IMR-90 (cell line): ENCODE measurements at regions not wholly inside any gene's neighbourhood (a gene's known extent, or its start where the extent isn't known, plus 50 kb on each side); places are given as distances from the start of the nearest gene placed in this dataset.

ENCODE experiments used
- ATAC-seq: fragments of 200-7000 bp; cut with Tn5 transposase; 2 replicates; pipeline ENCODE4 v1.9.1; 2020; ENCODE audit warnings: low read depth, mild to moderate bottlenecking, moderate library complexity
- BruUV-seq: library from RNA; stranded (reverse); fragments of 400-500 nt; replicated peaks from 2 replicates; lab custom pipeline; 2021; lab: Mats Ljungman, UMichigan
- CTCF ChIA-PET: fragments of 300-600 bp; formaldehyde crosslinking; extraction: SDS; loops from one replicate; lab custom pipeline; 2021; ENCODE audit warnings: antibody characterized with exemption; lab: Yijun Ruan, JAX
- POLR2A ChIA-PET: fragments of 300-600 bp; sonication (Branson Sonifier 250); formaldehyde crosslinking; loops from one replicate; lab custom pipeline; 2022; ENCODE audit warnings: antibody characterized with exemption; ENCODE audit not compliant: unreplicated experiment; lab: Charles Lee
- DNase-seq: peaks from one replicate; pipeline ENCODE4 v3.0.0; 2013
- H2AFZ ChIP-seq: replicated peaks from 2 replicates; pipeline ENCODE3; 2013; ENCODE audit warnings: low read length, mild to moderate bottlenecking; ENCODE audit not compliant: poor library complexity
- H2AK5ac ChIP-seq: 2 replicates; pipeline ENCODE4 v1.6.1; 2013; ENCODE audit warnings: low read depth, low read length, inconsistent platforms
- H2AK9ac ChIP-seq: replicated peaks from 2 replicates; pipeline ENCODE3; 2013; ENCODE audit warnings: mild to moderate bottlenecking, low read depth, low read length, moderate library complexity; ENCODE audit not compliant: poor library complexity
- H2BK120ac ChIP-seq: 2 replicates; pipeline ENCODE4 v1.6.1; 2013; ENCODE audit warnings: low read depth, low read length, inconsistent platforms
- H2BK15ac ChIP-seq: 3 replicates; pipeline ENCODE4 v1.6.1; 2013; ENCODE audit warnings: low read depth, low read length, inconsistent platforms
- H2BK20ac ChIP-seq: 2 replicates; pipeline ENCODE4 v1.6.1; 2013; ENCODE audit warnings: low read depth, mild to moderate bottlenecking, inconsistent platforms, low read length, moderate library complexity
- H2BK5ac ChIP-seq: 2 replicates; pipeline ENCODE4 v1.6.1; 2013; ENCODE audit warnings: mild to moderate bottlenecking, low read depth, low read length, inconsistent platforms; ENCODE audit not compliant: poor library complexity, severe bottlenecking
- H3K14ac ChIP-seq: replicated peaks from 2 replicates; pipeline ENCODE4 v1.6.1; 2013; ENCODE audit warnings: low read depth, low read length, inconsistent platforms
- H3K18ac ChIP-seq: 2 replicates; pipeline ENCODE4 v1.6.1; 2013; ENCODE audit warnings: low read depth, low read length, control low read depth
- H3K23ac ChIP-seq: 2 replicates; pipeline ENCODE4 v1.6.1; 2013; ENCODE audit warnings: low read depth, low read length, inconsistent platforms
- H3K27ac ChIP-seq: 2 replicates; pipeline ENCODE4 v1.5.1; 2013; ENCODE audit warnings: mild to moderate bottlenecking, control low read depth, low read length; ENCODE audit not compliant: insufficient read depth
- H3K27me3 ChIP-seq: 2 replicates; pipeline ENCODE4 v1.6.1; 2013; ENCODE audit warnings: low read length; ENCODE audit not compliant: control insufficient read depth, insufficient read depth
- H3K36me3 ChIP-seq: 2 replicates; pipeline ENCODE4 v1.6.1; 2013; ENCODE audit warnings: low read length, mixed read lengths; ENCODE audit not compliant: control insufficient read depth, insufficient read depth
- H3K4ac ChIP-seq: 2 replicates; pipeline ENCODE4 v1.6.1; 2013; ENCODE audit warnings: low read depth, low read length, inconsistent platforms
- H3K4me1 ChIP-seq: 2 replicates; pipeline ENCODE4 v1.6.1; 2013; ENCODE audit warnings: low read length, mixed read lengths; ENCODE audit not compliant: control insufficient read depth, insufficient read depth
- H3K4me2 ChIP-seq: 2 replicates; pipeline ENCODE4 v1.6.1; 2013; ENCODE audit warnings: low read depth, mild to moderate bottlenecking, control low read depth, low read length, moderate library complexity
- H3K4me3 ChIP-seq: 2 replicates; pipeline ENCODE4 v1.5.1; 2013; ENCODE audit warnings: low read depth, mild to moderate bottlenecking, control low read depth, low read length, moderate library complexity; ENCODE audit not compliant: insufficient read depth
- H3K56ac ChIP-seq: 2 replicates; pipeline ENCODE4 v1.6.1; 2013; ENCODE audit warnings: low read length, inconsistent platforms; ENCODE audit not compliant: insufficient read depth; ENCODE audit errors: extremely low read depth
- H3K79me1 ChIP-seq, 2 experiments: 2 replicates each; pipeline ENCODE4 v1.6.1; 2013; ENCODE audit warnings: low read length in 2 of 2, inconsistent platforms in 1 of 2, low read depth in 1 of 2
- H3K9ac ChIP-seq: 2 replicates; pipeline ENCODE4 v1.6.1; 2013; ENCODE audit warnings: low read depth, low read length, control low read depth
- H3K9me1 ChIP-seq: 2 replicates; pipeline ENCODE4 v1.6.1; 2013; ENCODE audit warnings: low read length, inconsistent platforms; ENCODE audit not compliant: insufficient read depth
- H3K9me3 ChIP-seq: 2 replicates; pipeline ENCODE4 v1.6.1; 2013; ENCODE audit warnings: low read length; ENCODE audit not compliant: control insufficient read depth, insufficient read depth
- H4K20me1 ChIP-seq: 2 replicates; pipeline ENCODE4 v1.6.1; 2013; ENCODE audit warnings: low read length, inconsistent platforms; ENCODE audit not compliant: insufficient read depth
- H4K5ac ChIP-seq: 2 replicates; pipeline ENCODE4 v1.6.1; 2013; ENCODE audit warnings: mild to moderate bottlenecking, low read depth, low read length, control low read depth
- H4K8ac ChIP-seq, 2 experiments: 2 replicates each; pipeline ENCODE4 v1.6.1; 2013; ENCODE audit warnings: low read depth in 2 of 2, low read length in 2 of 2, control low read depth in 1 of 2, inconsistent platforms in 1 of 2
- H4K91ac ChIP-seq: 2 replicates; pipeline ENCODE4 v1.6.1; 2013; ENCODE audit warnings: low read depth, low read length, inconsistent platforms; ENCODE audit not compliant: insufficient read depth
- CEBPB ChIP-seq: IDR thresholded peaks from 2 replicates; pipeline ENCODE4 v1.6.1; 2012; ENCODE audit warnings: low read depth, low read length, improper control_type of control experiment
- RCOR1 ChIP-seq: IDR thresholded peaks from 2 replicates; pipeline ENCODE4 v1.6.1; 2012; ENCODE audit warnings: mild to moderate bottlenecking, low read length, improper control_type of control experiment; ENCODE audit not compliant: insufficient replicate concordance
- WGBS, 2 experiments: methylation state at CpG; one replicate each; pipeline versions ENCODE4 v1.1.5 to v1.1.7; 2013; ENCODE audit warnings: missing lambda C conversion rate in 2 of 2; ENCODE audit not compliant: insufficient read length in 1 of 2; ENCODE audit errors: extremely low coverage in 2 of 2; 5-methylcytosine and 5-hydroxymethylcytosine counted together
- dilution Hi-C: fragments of 300-500 bp; cut with HindIII; formaldehyde crosslinking; loops from one replicate; pipeline ENCODE4 v1.14.3; 2018; ENCODE audit warnings: low sequenced_read_pairs; ENCODE audit not compliant: unreplicated experiment
- in situ Hi-C: fragments of 300-500 bp; cut with MboI; formaldehyde crosslinking; loops from 3 replicates; pipeline ENCODE4 v1.14.3; 2019; ENCODE audit warnings: low sequenced_read_pairs, inconsistent platforms, mixed read lengths
- intact Hi-C: fragments of 100-400 bp; cut with micrococcal nuclease; formaldehyde crosslinking; loops from 2 replicates; pipeline ENCODE4 v1.10.0; 2022
- TF ChIP-seq, protein P1 (sequence below): conservative IDR thresholded peaks from 2 replicates; pipeline ENCODE4 v1.5.1; 2012; ENCODE audit warnings: mild to moderate bottlenecking, low read depth, low read length, improper control_type of control experiment

GRCh38 chr2:58601017-58601416, 359.9 kb upstream of the FANCL start:
- dilution Hi-C loops = no loop called here
- no peaks in the 10 kb centered on the region for H3K79me1 ChIP-seq
- H4K20me1 ChIP-seq = no peaks in the 10 kb centered on the region
- no peak overlapping the region for H2BK5ac ChIP-seq
- H3K23ac ChIP-seq = no peak overlapping the region
- POLR2A ChIA-PET = no interaction called here
- DNase-seq (no peak), ATAC-seq (no peak)
- H3K27me3 ChIP-seq = no peaks in the 10 kb centered on the region
- TF ChIP-seq, protein P1, sequence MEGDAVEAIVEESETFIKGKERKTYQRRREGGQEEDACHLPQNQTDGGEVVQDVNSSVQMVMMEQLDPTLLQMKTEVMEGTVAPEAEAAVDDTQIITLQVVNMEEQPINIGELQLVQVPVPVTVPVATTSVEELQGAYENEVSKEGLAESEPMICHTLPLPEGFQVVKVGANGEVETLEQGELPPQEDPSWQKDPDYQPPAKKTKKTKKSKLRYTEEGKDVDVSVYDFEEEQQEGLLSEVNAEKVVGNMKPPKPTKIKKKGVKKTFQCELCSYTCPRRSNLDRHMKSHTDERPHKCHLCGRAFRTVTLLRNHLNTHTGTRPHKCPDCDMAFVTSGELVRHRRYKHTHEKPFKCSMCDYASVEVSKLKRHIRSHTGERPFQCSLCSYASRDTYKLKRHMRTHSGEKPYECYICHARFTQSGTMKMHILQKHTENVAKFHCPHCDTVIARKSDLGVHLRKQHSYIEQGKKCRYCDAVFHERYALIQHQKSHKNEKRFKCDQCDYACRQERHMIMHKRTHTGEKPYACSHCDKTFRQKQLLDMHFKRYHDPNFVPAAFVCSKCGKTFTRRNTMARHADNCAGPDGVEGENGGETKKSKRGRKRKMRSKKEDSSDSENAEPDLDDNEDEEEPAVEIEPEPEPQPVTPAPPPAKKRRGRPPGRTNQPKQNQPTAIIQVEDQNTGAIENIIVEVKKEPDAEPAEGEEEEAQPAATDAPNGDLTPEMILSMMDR = no peak
- TF ChIP-seq CEBPB (peak; percentile 57), RCOR1 (no peak)
- no peaks in the 10 kb centered on the region for H3K36me3 ChIP-seq
- H3K56ac ChIP-seq = no peak overlapping the region
- no peaks in the 10 kb centered on the region for H3K9me1 ChIP-seq
- no peak overlapping the region for H3K14ac ChIP-seq
- in situ Hi-C loops = no loop called here
- H2BK20ac ChIP-seq = no peak overlapping the region
- no TSS peak for BruUV-seq
- H3K9ac ChIP-seq = no peak overlapping the region
- no peak overlapping the region for H3K4me2 ChIP-seq
- intact Hi-C loops = no loop called here
- no CpG with 5 or more reads among the region's 2 CpGs for WGBS, 2 experiments
- H3K9me3 ChIP-seq = no peaks in the 10 kb centered on the region
- no peaks in the 10 kb centered on the region for H3K4me1 ChIP-seq
- no peak overlapping the region for H3K4ac ChIP-seq
- H2BK15ac ChIP-seq = no peak overlapping the region
- no peak overlapping the region for H3K27ac ChIP-seq
- no peak overlapping the region for H4K91ac ChIP-seq
- no peak overlapping the region for H4K5ac ChIP-seq
- H2AFZ ChIP-seq = no peak overlapping the region
- CTCF ChIA-PET = no interaction called here
- no peak overlapping the region for H3K4me3 ChIP-seq
- H2AK5ac ChIP-seq = no peak overlapping the region
- no peak overlapping the region for H3K18ac ChIP-seq
- no peak overlapping the region for H2BK120ac ChIP-seq
- H2AK9ac ChIP-seq = no peak overlapping the region
- no peak overlapping the region for H4K8ac ChIP-seq
